ENCODE measurements at regions not wholly inside any gene's neighbourhood (a gene's known extent, or its start where the extent isn't known, plus 50 kb on each side); places are given as distances from the start of the nearest gene placed in this dataset.

GRCh38 chr5:86689103-86689729 is 71.5 kb downstream of the COX7C start:
- no peak for TF ChIP-seq JUNB (IDR thresholded peaks at IDR 0.05; ENCODE audit: unreplicated experiment)
- no peak for TF ChIP-seq ETS1 (IDR thresholded peaks at IDR 0.05)
- no peak for TF ChIP-seq POLR2AphosphoS5 (IDR thresholded peaks at IDR 0.05; ENCODE audit: low read depth)
- Histone ChIP-seq H3K4me1 (ENCODE audit: insufficient read depth) (no peaks in the 10 kb centered on the region), H2AFZ (no peak overlapping the region; the same call in 1 of the 2 replicates), H3K79me2 (replicated peaks; ENCODE audit: insufficient read depth) (no peaks in the 10 kb centered on the region), H4K20me1 (replicated peaks; ENCODE audit: insufficient read depth) (no peaks in the 10 kb centered on the region), H3K4me2 (no peak overlapping the region), H3K27me3 (ENCODE audit: insufficient read depth) (no peaks in the 10 kb centered on the region), H3K36me3 (ENCODE audit: insufficient read depth) (no peaks in the 10 kb centered on the region), H3K27ac (ENCODE audit: low read depth) (peak overlapping the region; percentile 18; the same call in 1 of the 2 replicates), H3K9me2 (ENCODE audit: insufficient read depth) (no peaks in the 10 kb centered on the region), H3F3A (replicated peaks; ENCODE audit: low read depth) (no peaks in the 10 kb centered on the region), H3K4me3 (no peak overlapping the region)
- ATAC-seq (no peak), DNase-seq (ENCODE audit: low spot score) (no peak)
- Mint-ChIP-seq H3K4me3 (no peak overlapping the region), H3K4me1 (no peaks in the 10 kb centered on the region), H3K27ac (no peak overlapping the region), H3K36me3 (ENCODE audit: low read depth) (no peaks in the 10 kb centered on the region), H3K27me3 (ENCODE audit: insufficient read depth, low read depth, poor library complexity) (peaks cover 3% of the 10 kb centered on the region), H3K9me3 (no peaks in the 10 kb centered on the region)

DNA sequence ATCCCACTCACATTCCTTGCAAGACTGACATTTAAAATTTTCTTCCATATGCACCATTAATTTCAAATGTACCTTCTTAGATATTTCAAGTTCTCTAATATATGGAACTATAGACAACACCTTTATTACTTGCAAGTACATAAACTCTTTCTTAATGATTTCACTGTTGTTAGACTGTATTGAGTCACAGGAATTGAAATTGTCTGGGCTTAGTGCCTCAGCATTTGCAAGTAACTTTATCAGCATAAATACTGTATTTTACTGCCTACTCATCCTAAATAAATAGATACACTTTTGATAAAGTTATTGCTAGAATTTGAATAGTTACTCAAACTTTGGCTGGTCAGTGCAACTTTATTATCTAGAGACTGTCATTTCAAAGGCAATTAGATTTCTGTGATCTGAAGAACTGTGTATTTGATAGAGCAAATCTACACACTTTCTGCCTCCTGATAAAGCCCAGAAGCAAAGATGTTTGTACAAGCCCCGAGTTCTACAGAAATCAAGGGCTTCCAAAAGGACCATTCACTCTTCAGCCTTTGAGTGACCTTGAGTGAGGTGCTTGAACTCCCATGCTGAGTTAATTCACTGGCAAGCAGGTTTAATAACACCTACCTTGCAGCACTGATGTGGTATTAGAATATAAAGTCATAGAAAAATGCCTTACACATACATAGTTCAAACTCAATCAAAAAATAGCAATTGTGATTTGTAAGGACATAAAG is 91.6 kb downstream of the COX7C start:
- no peak overlapping the region for H3K27ac Mint-ChIP-seq
- H3K4me3 Mint-ChIP-seq = no peak overlapping the region
- Histone ChIP-seq H3F3A (replicated peaks; ENCODE audit: low read depth) (no peaks in the 10 kb centered on the region), H3K79me2 (replicated peaks; ENCODE audit: insufficient read depth) (no peaks in the 10 kb centered on the region), H3K36me3 (ENCODE audit: insufficient read depth) (no peaks in the 10 kb centered on the region), H3K4me3 (no peak overlapping the region), H3K4me2 (no peak overlapping the region), H4K20me1 (replicated peaks; ENCODE audit: insufficient read depth) (no peaks in the 10 kb centered on the region), H2AFZ (no peak overlapping the region), H3K4me1 (ENCODE audit: insufficient read depth) (no peaks in the 10 kb centered on the region), H3K27ac (ENCODE audit: low read depth) (no peak overlapping the region), H3K27me3 (ENCODE audit: insufficient read depth) (no peaks in the 10 kb centered on the region), H3K9me2 (ENCODE audit: insufficient read depth) (no peaks in the 10 kb centered on the region)
- TF ChIP-seq POLR2AphosphoS5 (IDR thresholded peaks at IDR 0.05; ENCODE audit: low read depth) (no peak), EZH2 (IDR thresholded peaks at IDR 0.05; ENCODE audit: low read depth, unreplicated experiment) (no peak), ZNF331 (CRISPR knock-in tag; IDR thresholded peaks at IDR 0.05; ENCODE audit: low read depth) (no peak)
- ATAC-seq (no peak), DNase-seq (ENCODE audit: low spot score) (no peak)
- peaks cover 2% of the 10 kb centered on the region; the same call in 1 of the 3 replicates for H3K4me1 Mint-ChIP-seq
- H3K36me3 Mint-ChIP-seq (ENCODE audit: low read depth) = no peaks in the 10 kb centered on the region
- H3K9me3 Mint-ChIP-seq = no peaks in the 10 kb centered on the region
- no peaks in the 10 kb centered on the region for H3K27me3 Mint-ChIP-seq (ENCODE audit: insufficient read depth, low read depth, poor library complexity)

DNA sequence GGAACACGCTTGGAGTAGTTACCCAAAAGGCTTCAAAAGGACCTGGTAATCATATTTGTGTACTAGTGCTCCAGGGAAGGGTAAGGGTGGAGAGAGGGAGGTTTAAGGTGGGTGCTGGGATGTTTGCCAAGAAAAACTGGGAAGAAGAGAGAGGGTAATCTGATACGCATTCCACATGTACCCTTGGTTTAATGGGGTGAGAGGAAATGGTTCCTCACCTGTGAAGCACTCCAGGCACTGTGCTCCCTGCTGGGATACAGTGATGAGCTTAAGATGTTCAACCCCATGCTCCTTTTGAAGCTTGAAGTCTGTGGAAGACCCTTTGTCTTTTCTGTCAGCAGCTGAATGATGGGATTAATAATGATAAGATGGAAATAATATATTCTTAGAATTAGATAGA is 98.4 kb downstream of the COX7C start:
- H3K36me3 Mint-ChIP-seq (ENCODE audit: low read depth) = no peaks in the 10 kb centered on the region
- peaks cover 14% of the 10 kb centered on the region for H3K4me1 Mint-ChIP-seq
- H3K79me2 ChIP-seq (replicated peaks; ENCODE audit: insufficient read depth) = no peaks in the 10 kb centered on the region
- no peaks in the 10 kb centered on the region for H3K27me3 ChIP-seq (ENCODE audit: insufficient read depth)
- H3K9me2 ChIP-seq (ENCODE audit: insufficient read depth) = no peaks in the 10 kb centered on the region
- H4K20me1 ChIP-seq (replicated peaks; ENCODE audit: insufficient read depth) = no peaks in the 10 kb centered on the region
- no peak overlapping the region for H3K4me3 Mint-ChIP-seq
- H2AFZ ChIP-seq = no peak overlapping the region
- no peaks in the 10 kb centered on the region for H3K27me3 Mint-ChIP-seq (ENCODE audit: insufficient read depth, low read depth, poor library complexity)
- peak; percentile 32 for DNase-seq (ENCODE audit: low spot score)
- H3K4me2 ChIP-seq = no peak overlapping the region
- peak; percentile 56 for ATAC-seq
- H3K36me3 ChIP-seq (ENCODE audit: insufficient read depth) = no peaks in the 10 kb centered on the region
- no peaks in the 10 kb centered on the region for H3F3A ChIP-seq (replicated peaks; ENCODE audit: low read depth)
- H3K4me3 ChIP-seq = no peak overlapping the region
- no peak overlapping the region for H3K27ac ChIP-seq (ENCODE audit: low read depth)
- H3K27ac Mint-ChIP-seq = no peak overlapping the region
- no peaks in the 10 kb centered on the region for H3K9me3 Mint-ChIP-seq
- H3K4me1 ChIP-seq (ENCODE audit: insufficient read depth) = peaks cover 7% of the 10 kb centered on the region; the same call in 1 of the 2 replicates
- TF ChIP-seq STAT1 (IDR thresholded peaks at IDR 0.05; ENCODE audit: unreplicated experiment) (no peak), EZH2phosphoT487 (IDR thresholded peaks at IDR 0.05; ENCODE audit: unreplicated experiment) (no peak), ZNF462 (CRISPR knock-in tag; IDR thresholded peaks at IDR 0.05) (no peak)

Data from GM23338 (cell line).